CD4-positive, alpha-beta T cell (primary cell): ENCODE measurements at regions not wholly inside any gene's neighbourhood (a gene's known extent, or its start where the extent isn't known, plus 50 kb on each side); places are given as distances from the start of the nearest gene placed in this dataset.

Experiments
- ATAC-seq: fragments of 200-7000 bp; cut with Tn5 transposase; one replicate; pipeline ENCODE4 v1.10.0; 2022; ENCODE audit warnings: mild to moderate bottlenecking; ENCODE audit not compliant: poor library complexity
- CTCF ChIA-PET: fragments of 350-600 bp; sonication (Branson Sonifier 250); formaldehyde crosslinking; loops from one replicate; lab custom pipeline; 2021; ENCODE audit warnings: antibody characterized with exemption, inconsistent platforms; lab: Charles Lee
- POLR2A ChIA-PET: fragments of 350-600 bp; sonication (Branson Sonifier 250); formaldehyde crosslinking; loops from one replicate; lab custom pipeline; 2021; ENCODE audit warnings: antibody characterized with exemption, inconsistent platforms; lab: Charles Lee
- DNase-seq, 14 experiments: peaks; one replicate each; pipeline ENCODE4 v3.0.0-alpha.2; 2013 to 2020; ENCODE audit warnings: mixed read lengths in 2 of 14
- H3K27ac ChIP-seq, 2 donors: one replicate each; pipeline versions ENCODE4 v1.5.1 to v1.7.0; 2013; ENCODE audit warnings: low read length in 2 of 2, low read depth in 1 of 2, mild to moderate bottlenecking in 1 of 2
- H3K27me3 ChIP-seq, 2 experiments: 1 replicate in 1 of 2; 2 replicates in 1 of 2; pipeline versions ENCODE4 v1.6.1 to v1.7.0; 2013; ENCODE audit warnings: low read length in 2 of 2, control low read depth in 1 of 2, mild to moderate bottlenecking in 1 of 2, moderate library complexity in 1 of 2; ENCODE audit not compliant: insufficient read depth in 2 of 2, control insufficient read depth in 1 of 2
- H3K36me3 ChIP-seq: one replicate; pipeline ENCODE4 v1.6.1; 2013; ENCODE audit warnings: low read length, control low read depth; ENCODE audit not compliant: insufficient read depth
- H3K4me1 ChIP-seq: one replicate; pipeline ENCODE4 v1.6.1; 2013; ENCODE audit warnings: low read length, control low read depth; ENCODE audit not compliant: insufficient read depth
- H3K4me3 ChIP-seq: one replicate; pipeline ENCODE4 v1.5.1; 2013; ENCODE audit warnings: mild to moderate bottlenecking, low read length, moderate library complexity
- H3K9me3 ChIP-seq, 2 experiments: 1 replicate in 1 of 2; 2 replicates in 1 of 2; pipeline versions ENCODE4 v1.6.1 to v1.7.0; 2013; ENCODE audit warnings: low read length in 2 of 2, mild to moderate bottlenecking in 2 of 2, control low read depth in 1 of 2, moderate library complexity in 1 of 2; ENCODE audit not compliant: control insufficient read depth in 1 of 2, insufficient read depth in 1 of 2
- H3K27ac Mint-ChIP-seq: one replicate; pipeline ENCODE4 v1.8.0; 2020; ENCODE audit warnings: mixed read lengths
- H3K27me3 Mint-ChIP-seq: one replicate; pipeline ENCODE4 v1.8.0; 2021; ENCODE audit warnings: mixed read lengths
- H3K36me3 Mint-ChIP-seq: one replicate; pipeline ENCODE4 v1.8.0; 2021; ENCODE audit warnings: low read depth, mixed read lengths
- H3K4me1 Mint-ChIP-seq: one replicate; pipeline ENCODE4 v1.8.0; 2021; ENCODE audit warnings: low read depth, mixed read lengths
- H3K4me3 Mint-ChIP-seq: one replicate; pipeline ENCODE4 v1.8.0; 2020; ENCODE audit warnings: mild to moderate bottlenecking, mixed read lengths
- H3K9me3 Mint-ChIP-seq: one replicate; pipeline ENCODE4 v1.8.0; 2020; ENCODE audit warnings: mixed read lengths
- intact Hi-C, 2 experiments: fragments of 100-400 bp; cut with DNase I in 1 of 2; cut with micrococcal nuclease in 1 of 2; formaldehyde crosslinking; loops; one replicate each; pipeline versions ENCODE4 v1.15.1 to v1.9.0; 2023 to 2025; cut with DNase I, micrococcal nuclease
- TF ChIP-seq, protein P1 (sequence below): fragments of 200-600 bp; IDR thresholded peaks from one replicate; pipeline ENCODE4 v1.8.0; 2022; ENCODE audit warnings: antibody characterized with exemption, mild to moderate bottlenecking

DNA sequence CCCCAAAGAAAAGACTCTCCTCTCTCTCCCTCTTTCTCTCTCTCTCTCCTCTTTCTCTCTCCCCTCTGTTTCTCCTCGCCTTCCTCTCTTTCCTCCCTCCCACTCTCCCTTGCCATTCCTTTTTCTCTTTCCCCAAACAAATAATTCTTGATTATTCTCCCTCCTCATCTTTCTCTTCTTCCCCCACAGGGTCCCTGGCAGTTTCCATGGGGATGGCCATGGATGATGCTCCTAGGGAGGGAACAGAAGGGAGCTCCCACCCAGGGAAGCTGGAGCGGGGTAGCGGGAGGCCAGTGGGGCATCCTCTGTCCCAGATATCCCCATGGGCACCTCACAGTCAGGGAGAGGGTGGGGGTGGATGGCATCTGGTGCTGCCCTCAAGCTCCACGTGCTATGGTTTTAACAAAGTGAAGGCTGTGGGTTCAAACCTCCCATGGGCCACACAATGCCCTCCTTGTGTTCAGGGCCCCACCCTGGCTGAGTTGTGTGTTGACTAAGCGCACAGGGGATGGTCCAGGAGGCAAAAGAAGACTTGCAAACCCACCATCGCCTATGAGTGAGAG lies 266.4 kb downstream of the BUD13 start:
- ChIA-PET POLR2A (no interaction called here), CTCF (no interaction called here)
- Histone ChIP-seq H3K27me3 (peaks cover 15 to 22% of the 10 kb centered on the region in 2 experiments), H3K27ac (no peak overlapping the region), H3K4me3 (no peak overlapping the region), H3K36me3 (no peaks in the 10 kb centered on the region), H3K9me3 (peaks cover 0 to 4% of the 10 kb centered on the region in 2 experiments), H3K4me1 (no peaks in the 10 kb centered on the region)
- DNase-seq: no peak
- ATAC-seq: no peak
- H3K4me3 Mint-ChIP-seq: no peak overlapping the region
- H3K36me3 Mint-ChIP-seq: no peaks in the 10 kb centered on the region
- TF ChIP-seq, protein P1, sequence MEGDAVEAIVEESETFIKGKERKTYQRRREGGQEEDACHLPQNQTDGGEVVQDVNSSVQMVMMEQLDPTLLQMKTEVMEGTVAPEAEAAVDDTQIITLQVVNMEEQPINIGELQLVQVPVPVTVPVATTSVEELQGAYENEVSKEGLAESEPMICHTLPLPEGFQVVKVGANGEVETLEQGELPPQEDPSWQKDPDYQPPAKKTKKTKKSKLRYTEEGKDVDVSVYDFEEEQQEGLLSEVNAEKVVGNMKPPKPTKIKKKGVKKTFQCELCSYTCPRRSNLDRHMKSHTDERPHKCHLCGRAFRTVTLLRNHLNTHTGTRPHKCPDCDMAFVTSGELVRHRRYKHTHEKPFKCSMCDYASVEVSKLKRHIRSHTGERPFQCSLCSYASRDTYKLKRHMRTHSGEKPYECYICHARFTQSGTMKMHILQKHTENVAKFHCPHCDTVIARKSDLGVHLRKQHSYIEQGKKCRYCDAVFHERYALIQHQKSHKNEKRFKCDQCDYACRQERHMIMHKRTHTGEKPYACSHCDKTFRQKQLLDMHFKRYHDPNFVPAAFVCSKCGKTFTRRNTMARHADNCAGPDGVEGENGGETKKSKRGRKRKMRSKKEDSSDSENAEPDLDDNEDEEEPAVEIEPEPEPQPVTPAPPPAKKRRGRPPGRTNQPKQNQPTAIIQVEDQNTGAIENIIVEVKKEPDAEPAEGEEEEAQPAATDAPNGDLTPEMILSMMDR: no peak
- no peaks in the 10 kb centered on the region for H3K9me3 Mint-ChIP-seq
- intact Hi-C loops: no loop called here
- peaks cover 82% of the 10 kb centered on the region for H3K27me3 Mint-ChIP-seq
- H3K27ac Mint-ChIP-seq: no peak overlapping the region
- H3K4me1 Mint-ChIP-seq: no peaks in the 10 kb centered on the region

DNA sequence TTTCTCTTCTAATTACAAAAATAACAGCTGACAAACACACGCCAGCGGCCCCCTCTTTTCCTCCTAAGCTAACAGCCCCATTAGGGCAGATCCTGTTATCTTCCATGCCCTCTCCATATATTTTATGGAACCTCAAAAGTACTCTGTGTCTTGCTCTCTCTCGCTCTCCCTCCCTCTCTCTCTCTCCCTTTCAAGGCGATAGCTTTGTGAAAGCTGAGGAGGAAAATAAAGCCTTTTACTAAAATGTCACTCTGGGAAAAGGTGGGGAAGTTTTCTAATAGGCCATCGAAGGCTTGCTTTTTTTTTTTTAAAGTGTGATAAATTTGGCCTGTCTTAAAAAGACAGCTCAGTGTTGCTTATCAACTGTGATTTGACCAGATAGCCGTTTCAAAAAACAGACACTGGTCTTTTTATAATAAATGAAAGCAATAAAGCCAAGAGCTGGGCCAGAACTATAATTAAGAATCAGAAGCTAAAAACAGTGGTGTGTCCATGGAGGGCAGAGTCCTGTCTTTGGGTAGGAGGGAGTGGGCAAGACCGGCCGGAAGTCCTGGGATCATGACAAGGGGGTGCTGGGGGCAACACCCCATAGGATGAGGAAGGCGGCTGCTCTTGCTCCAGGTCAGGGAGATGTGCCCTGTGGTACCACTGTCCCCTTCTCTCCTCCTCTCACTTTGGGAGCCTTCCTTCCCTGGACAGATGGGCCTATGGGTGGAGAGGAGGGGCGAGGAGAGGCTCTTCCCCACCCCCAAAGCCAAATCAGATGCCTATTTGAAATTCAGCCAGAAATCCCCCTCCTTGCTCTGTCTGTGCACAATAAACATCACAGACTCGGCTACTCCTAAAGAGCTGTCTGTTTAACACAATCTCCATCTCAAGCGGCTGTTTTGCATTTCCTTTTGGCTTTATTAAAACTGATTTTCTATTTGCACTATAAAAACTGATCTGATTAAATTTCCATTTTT lies 267.2 kb downstream of the BUD13 start:
- Mint-ChIP-seq H3K36me3 (no peaks in the 10 kb centered on the region), H3K4me3 (no peak overlapping the region), H3K9me3 (no peaks in the 10 kb centered on the region), H3K27me3 (peaks cover 89% of the 10 kb centered on the region), H3K27ac (no peak overlapping the region), H3K4me1 (no peaks in the 10 kb centered on the region)
- intact Hi-C loops: no loop called here
- Histone ChIP-seq H3K27me3 (peaks cover 15 to 22% of the 10 kb centered on the region in 2 experiments), H3K36me3 (no peaks in the 10 kb centered on the region), H3K4me3 (no peak overlapping the region), H3K9me3 (peaks cover 0 to 4% of the 10 kb centered on the region in 2 experiments), H3K27ac (no peak overlapping the region), H3K4me1 (no peaks in the 10 kb centered on the region)
- ATAC-seq (no peak), DNase-seq (no peak)
- POLR2A ChIA-PET: no interaction called here
- TF ChIP-seq, protein P1: no peak
- CTCF ChIA-PET: no interaction called here

DNA sequence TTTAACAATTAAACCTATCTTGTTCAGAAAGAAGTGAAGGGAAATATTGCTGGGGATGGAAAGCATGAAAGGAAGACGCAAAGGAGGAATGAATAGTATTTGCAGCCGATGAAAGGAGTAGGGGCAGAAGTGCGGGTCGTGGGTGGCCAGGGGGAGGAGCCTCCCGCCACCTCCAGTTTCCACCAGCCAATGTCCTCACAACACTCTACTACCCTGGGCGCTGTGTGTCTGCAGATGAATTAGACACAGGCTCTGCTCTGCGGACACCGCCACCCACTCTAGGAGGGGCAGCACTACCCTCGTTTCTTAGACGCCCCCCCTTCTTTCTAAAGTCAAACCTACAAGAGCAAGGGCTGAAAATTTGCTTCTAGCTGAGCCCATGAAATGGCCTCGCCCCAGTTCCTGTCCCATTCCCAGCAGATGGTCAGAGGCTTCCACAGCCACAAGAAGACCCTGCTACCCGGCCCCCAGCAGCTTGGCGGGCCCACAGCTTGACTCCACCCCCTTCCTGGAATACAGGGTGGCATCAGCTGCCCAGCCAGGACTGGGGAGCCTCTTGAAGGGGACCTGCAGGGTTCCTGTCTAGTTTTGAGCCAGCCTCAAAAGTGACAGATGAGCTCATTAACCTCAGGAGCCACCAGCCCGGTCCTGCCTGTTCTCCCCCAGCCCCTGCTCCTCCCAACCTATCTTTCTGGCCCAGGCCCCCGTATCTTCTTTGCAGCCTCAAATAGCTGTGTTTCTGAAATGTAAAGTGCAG lies 268.1 kb downstream of the BUD13 start:
- Histone ChIP-seq H3K9me3 (peaks cover 0 to 11% of the 10 kb centered on the region in 2 experiments), H3K27me3 (peaks cover 21 to 25% of the 10 kb centered on the region in 2 experiments), H3K36me3 (no peaks in the 10 kb centered on the region), H3K27ac (no peak overlapping the region), H3K4me1 (no peaks in the 10 kb centered on the region), H3K4me3 (no peak overlapping the region)
- peaks cover 82% of the 10 kb centered on the region for H3K27me3 Mint-ChIP-seq
- DNase-seq: no peak
- H3K36me3 Mint-ChIP-seq: no peaks in the 10 kb centered on the region
- ChIA-PET POLR2A (no interaction called here), CTCF (no interaction called here)
- H3K4me1 Mint-ChIP-seq: no peaks in the 10 kb centered on the region
- H3K4me3 Mint-ChIP-seq: no peak overlapping the region
- TF ChIP-seq, protein P1: no peak
- H3K27ac Mint-ChIP-seq: no peak overlapping the region
- no peaks in the 10 kb centered on the region for H3K9me3 Mint-ChIP-seq
- intact Hi-C loops: no loop called here
- ATAC-seq: no peak
